Activated naive CD4-positive, alpha-beta T cell treated with anti-CD3 and anti-CD28 coated beads for 36 hours (primary cell): ENCODE measurements at regions not wholly inside any gene's neighbourhood (a gene's known extent, or its start where the extent isn't known, plus 50 kb on each side); places are given as distances from the start of the nearest gene placed in this dataset.

Experiments used
- CTCF ChIA-PET: fragments of 350-600 bp; sonication (Branson Sonifier 250); formaldehyde crosslinking; loops from one replicate; lab custom pipeline; 2021; ENCODE audit warnings: antibody characterized with exemption; lab: Charles Lee
- DNase-seq: peaks from one replicate; pipeline ENCODE4 v3.0.0-alpha.2; 2020
- H3K27ac Mint-ChIP-seq: one replicate; pipeline ENCODE4 v1.8.0; 2021; ENCODE audit warnings: mild to moderate bottlenecking, mixed read lengths
- H3K27me3 Mint-ChIP-seq: one replicate; pipeline ENCODE4 v1.8.0; 2021; ENCODE audit warnings: low read depth, mixed read lengths
- H3K36me3 Mint-ChIP-seq: one replicate; pipeline ENCODE4 v1.8.0; 2021; ENCODE audit warnings: low read depth, mixed read lengths
- H3K4me1 Mint-ChIP-seq: one replicate; pipeline ENCODE4 v1.8.0; 2021; ENCODE audit warnings: low read depth, mixed read lengths
- H3K4me3 Mint-ChIP-seq: one replicate; pipeline ENCODE4 v1.8.0; 2021; ENCODE audit warnings: mild to moderate bottlenecking, moderate library complexity, mixed read lengths
- H3K9me3 Mint-ChIP-seq: one replicate; pipeline ENCODE4 v1.8.0; 2021; ENCODE audit warnings: mixed read lengths
- intact Hi-C: fragments of 100-400 bp; cut with micrococcal nuclease; formaldehyde crosslinking; loops from one replicate; pipeline ENCODE4 v1.15.1; 2023

GRCh38 chr2:44825702-44826101 lies 115.8 kb upstream of the SIX3 start:
- peaks cover 7% of the 10 kb centered on the region for H3K27me3 Mint-ChIP-seq
- intact Hi-C loops: no loop called here
- no peak overlapping the region for H3K27ac Mint-ChIP-seq
- H3K36me3 Mint-ChIP-seq: no peaks in the 10 kb centered on the region
- CTCF ChIA-PET: no interaction called here
- no peaks in the 10 kb centered on the region for H3K4me1 Mint-ChIP-seq
- no peak overlapping the region for H3K4me3 Mint-ChIP-seq
- no peaks in the 10 kb centered on the region for H3K9me3 Mint-ChIP-seq
- no peak for DNase-seq

- Mint-ChIP-seq H3K27ac (no peak overlapping the region), H3K27me3 (peaks cover 4% of the 10 kb centered on the region), H3K4me3 (no peak overlapping the region), H3K36me3 (no peaks in the 10 kb centered on the region), H3K4me1 (no peaks in the 10 kb centered on the region), H3K9me3 (no peaks in the 10 kb centered on the region)
- CTCF ChIA-PET: interaction anchor here (0.7 kb wide), 1 partner anchor 73 kb away, joined by 3 read pairs; no protein-coding TSS in a partner anchor
- no peak for DNase-seq
- intact Hi-C loops: no loop called here
Measured at GRCh38 chr2:44826601-44827000, 114.9 kb upstream of the SIX3 start.

- CTCF ChIA-PET: no interaction called here
- Mint-ChIP-seq H3K4me3 (no peak overlapping the region), H3K27ac (no peak overlapping the region), H3K36me3 (no peaks in the 10 kb centered on the region), H3K27me3 (peaks cover 8% of the 10 kb centered on the region), H3K9me3 (peaks cover 2% of the 10 kb centered on the region), H3K4me1 (peaks cover 7% of the 10 kb centered on the region)
- intact Hi-C loops: no loop called here
- DNase-seq: no peak
Measured at GRCh38 chr2:44829771-44830170, 111.7 kb upstream of the SIX3 start.

- CTCF ChIA-PET: interaction anchor here (0.8 kb wide), 1 partner anchor 9 kb away, joined by 3 read pairs; no protein-coding TSS in a partner anchor
- intact Hi-C loops: no loop called here
- DNase-seq: no peak
Measured at GRCh38 chr2:44833171-44834069, 108.1 kb upstream of the SIX3 start.

DNA sequence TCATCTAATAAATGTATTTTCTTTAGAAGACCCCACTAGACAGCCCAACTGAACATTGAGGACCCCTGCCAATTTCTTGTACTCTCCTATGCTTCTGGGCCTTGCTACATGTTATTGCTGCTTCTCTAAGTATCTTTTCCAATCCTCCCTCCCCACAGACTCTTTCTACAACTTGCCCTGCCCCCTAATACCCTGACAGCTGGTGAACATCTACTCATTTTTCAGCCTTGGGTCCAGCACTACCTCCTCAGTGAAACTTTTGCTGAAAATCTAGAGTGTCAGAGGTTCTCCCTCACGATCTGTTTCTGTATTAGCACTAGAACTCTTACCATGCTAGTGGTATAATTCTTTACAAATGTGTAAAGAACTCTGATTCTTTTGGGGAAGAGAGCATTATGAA lies 106.8 kb upstream of the SIX3 start:
- intact Hi-C loops: no loop called here
- Mint-ChIP-seq H3K9me3 (peaks cover 2% of the 10 kb centered on the region), H3K36me3 (no peaks in the 10 kb centered on the region), H3K27me3 (peaks cover 5% of the 10 kb centered on the region), H3K4me3 (no peak overlapping the region), H3K27ac (no peak overlapping the region), H3K4me1 (peaks cover 13% of the 10 kb centered on the region)
- no peak for DNase-seq
- CTCF ChIA-PET: interaction anchor here (0.7 to 0.8 kb wide), 2 partner anchors 147 to 168 kb away, joined by 3 to 4 read pairs; no protein-coding TSS in a partner anchor

More at GRCh38 chr2:44833171-44834069, 108.1 kb upstream of the SIX3 start:
- peaks cover 2% of the 10 kb centered on the region for H3K9me3 Mint-ChIP-seq
- H3K4me1 Mint-ChIP-seq: peaks cover 13% of the 10 kb centered on the region
- peaks cover 9% of the 10 kb centered on the region for H3K27me3 Mint-ChIP-seq
- H3K27ac Mint-ChIP-seq: no peak overlapping the region
- no peaks in the 10 kb centered on the region for H3K36me3 Mint-ChIP-seq
- no peak overlapping the region for H3K4me3 Mint-ChIP-seq

- Mint-ChIP-seq H3K4me3 (no peak overlapping the region), H3K4me1 (peaks cover 13% of the 10 kb centered on the region), H3K27me3 (peaks cover 5% of the 10 kb centered on the region), H3K27ac (no peak overlapping the region), H3K9me3 (peaks cover 2% of the 10 kb centered on the region), H3K36me3 (no peaks in the 10 kb centered on the region)
- CTCF ChIA-PET: interaction anchor here (0.6 kb wide), 1 partner anchor 225 kb away, joined by 3 read pairs; no protein-coding TSS in a partner anchor
- peak; percentile 71 for DNase-seq
- intact Hi-C loops: loop anchor here (1.0 kb wide), 1 partner anchor 220 kb away; no protein-coding TSS in a partner anchor
Measured at GRCh38 chr2:44836174-44836573, 105.3 kb upstream of the SIX3 start.

- Mint-ChIP-seq H3K4me1 (peaks cover 13% of the 10 kb centered on the region), H3K27me3 (peaks cover 5% of the 10 kb centered on the region), H3K4me3 (no peak overlapping the region), H3K9me3 (peaks cover 2% of the 10 kb centered on the region), H3K36me3 (no peaks in the 10 kb centered on the region), H3K27ac (no peak overlapping the region)
- CTCF ChIA-PET: no interaction called here
- intact Hi-C loops: loop anchor here (1.0 kb wide), 1 partner anchor 221 kb away; no protein-coding TSS in a partner anchor
- DNase-seq: no peak
Measured at GRCh38 chr2:44836916-44837315, 104.6 kb upstream of the SIX3 start.

DNA sequence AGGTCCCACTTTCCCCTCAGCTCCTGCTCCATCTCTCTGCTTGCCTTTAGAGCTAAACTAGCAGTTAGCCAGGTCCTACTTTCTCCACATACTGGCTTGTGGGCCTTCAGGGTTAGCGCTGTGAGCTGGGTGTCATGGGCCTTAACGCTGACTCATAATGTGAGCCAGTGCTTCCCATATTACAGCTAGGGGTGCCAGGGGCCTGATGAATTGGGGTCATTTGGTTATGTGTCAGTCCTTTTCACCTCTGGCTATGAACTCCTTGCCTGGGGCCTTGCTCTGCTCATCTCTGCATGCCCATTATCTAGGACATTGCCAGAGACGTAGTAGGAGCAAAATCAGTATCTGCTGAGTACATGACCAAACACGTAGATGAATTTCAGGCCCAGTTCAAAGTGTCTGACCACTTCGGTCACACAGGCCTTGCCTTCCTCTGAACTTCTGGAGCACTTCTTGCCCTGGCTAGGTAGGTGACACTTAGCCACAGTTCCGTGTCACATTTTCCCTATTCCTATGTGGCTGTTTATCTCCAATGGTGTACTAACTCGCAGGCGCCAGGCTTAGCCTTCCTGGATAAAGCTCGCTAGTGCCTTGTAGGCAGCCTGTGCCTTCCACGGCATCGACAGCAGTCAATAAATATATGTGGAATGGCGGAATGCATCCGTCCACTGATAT lies 103.2 kb upstream of the SIX3 start:
- no peak for DNase-seq
- no peaks in the 10 kb centered on the region for H3K36me3 Mint-ChIP-seq
- H3K9me3 Mint-ChIP-seq: peaks cover 2% of the 10 kb centered on the region
- CTCF ChIA-PET: no interaction called here
- H3K4me3 Mint-ChIP-seq: no peak overlapping the region
- intact Hi-C loops: no loop called here
- no peak overlapping the region for H3K27ac Mint-ChIP-seq
- peaks cover 3% of the 10 kb centered on the region for H3K27me3 Mint-ChIP-seq
- peaks cover 12% of the 10 kb centered on the region for H3K4me1 Mint-ChIP-seq

GRCh38 chr2:44839370-44839769 lies 102.1 kb upstream of the SIX3 start:
- H3K27me3 Mint-ChIP-seq: peaks cover 3% of the 10 kb centered on the region
- peaks cover 6% of the 10 kb centered on the region for H3K4me1 Mint-ChIP-seq
- no peaks in the 10 kb centered on the region for H3K9me3 Mint-ChIP-seq
- H3K36me3 Mint-ChIP-seq: no peaks in the 10 kb centered on the region
- no peak for DNase-seq
- CTCF ChIA-PET: no interaction called here
- no peak overlapping the region for H3K27ac Mint-ChIP-seq
- intact Hi-C loops: no loop called here
- H3K4me3 Mint-ChIP-seq: no peak overlapping the region

- intact Hi-C loops: no loop called here
- H3K4me1 Mint-ChIP-seq: peaks cover 6% of the 10 kb centered on the region
- CTCF ChIA-PET: no interaction called here
Measured at GRCh38 chr2:44839771-44840502, 101.6 kb upstream of the SIX3 start.

DNA sequence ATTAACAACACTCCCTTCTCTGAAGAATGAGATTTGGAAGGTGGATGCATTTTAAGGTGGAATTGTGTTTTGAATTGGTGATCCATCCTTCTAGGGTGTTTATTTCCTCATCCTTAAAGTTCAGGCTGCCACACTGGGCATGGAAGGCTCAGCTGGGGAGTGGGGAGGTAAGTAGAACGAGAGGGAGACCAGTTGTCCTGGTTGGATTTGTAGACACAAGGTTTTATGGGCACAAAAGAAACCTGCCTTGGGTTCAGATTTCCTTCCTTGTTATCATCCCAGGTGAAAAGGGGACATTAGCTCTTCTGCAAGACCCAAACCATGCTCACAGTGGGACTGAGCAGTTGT lies 101.0 kb upstream of the SIX3 start:
- Mint-ChIP-seq H3K27ac (no peak overlapping the region), H3K4me3 (no peak overlapping the region), H3K36me3 (no peaks in the 10 kb centered on the region), H3K27me3 (peaks cover 6% of the 10 kb centered on the region), H3K4me1 (peaks cover 6% of the 10 kb centered on the region), H3K9me3 (no peaks in the 10 kb centered on the region)
- CTCF ChIA-PET: no interaction called here
- intact Hi-C loops: no loop called here
- DNase-seq: no peak

More at GRCh38 chr2:44839771-44840502, 101.6 kb upstream of the SIX3 start:
- no peak overlapping the region for H3K4me3 Mint-ChIP-seq
- DNase-seq: no peak
- H3K27me3 Mint-ChIP-seq: peaks cover 7% of the 10 kb centered on the region
- no peaks in the 10 kb centered on the region for H3K9me3 Mint-ChIP-seq
- no peak overlapping the region for H3K27ac Mint-ChIP-seq
- H3K36me3 Mint-ChIP-seq: no peaks in the 10 kb centered on the region

DNA sequence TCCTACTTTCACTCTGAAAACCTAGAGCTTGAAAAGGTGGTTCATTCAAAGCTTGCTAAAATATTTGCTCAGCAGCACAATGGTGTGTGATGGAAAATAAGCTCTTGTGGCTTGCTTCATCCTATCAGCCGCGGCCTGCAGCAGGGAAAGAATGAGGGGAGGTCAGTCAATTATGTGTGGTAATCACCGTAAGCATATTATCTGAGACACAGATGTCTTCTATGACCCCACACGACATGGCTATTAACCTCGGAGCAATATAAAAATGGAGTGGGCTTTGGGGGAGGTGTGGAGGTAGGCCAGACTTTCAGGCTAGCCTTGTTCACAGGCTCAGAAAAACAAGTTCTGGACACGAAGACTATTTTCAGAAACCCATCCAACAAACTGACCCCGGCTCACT lies 98.4 kb upstream of the SIX3 start:
- no peaks in the 10 kb centered on the region for H3K4me1 Mint-ChIP-seq
- H3K4me3 Mint-ChIP-seq: no peak overlapping the region
- H3K27ac Mint-ChIP-seq: no peak overlapping the region
- no peaks in the 10 kb centered on the region for H3K36me3 Mint-ChIP-seq
- H3K27me3 Mint-ChIP-seq: peaks cover 9% of the 10 kb centered on the region
- CTCF ChIA-PET: no interaction called here
- DNase-seq: no peak
- no peaks in the 10 kb centered on the region for H3K9me3 Mint-ChIP-seq
- intact Hi-C loops: no loop called here
